IMR-90 (cell line): ENCODE measurements at regions not wholly inside any gene's neighbourhood (a gene's known extent, or its start where the extent isn't known, plus 50 kb on each side); places are given as distances from the start of the nearest gene placed in this dataset.

Source experiments
- ATAC-seq: fragments of 200-7000 bp; cut with Tn5 transposase; 2 replicates; pipeline ENCODE4 v1.9.1; 2020; ENCODE audit warnings: low read depth, mild to moderate bottlenecking, moderate library complexity
- BruUV-seq: library from RNA; stranded (reverse); fragments of 400-500 nt; replicated peaks from 2 replicates; lab custom pipeline; 2021; lab: Mats Ljungman, UMichigan
- CTCF ChIA-PET: fragments of 300-600 bp; formaldehyde crosslinking; extraction: SDS; loops from one replicate; lab custom pipeline; 2021; ENCODE audit warnings: antibody characterized with exemption; lab: Yijun Ruan, JAX
- POLR2A ChIA-PET: fragments of 300-600 bp; sonication (Branson Sonifier 250); formaldehyde crosslinking; loops from one replicate; lab custom pipeline; 2022; ENCODE audit warnings: antibody characterized with exemption; ENCODE audit not compliant: unreplicated experiment; lab: Charles Lee
- DNase-seq: peaks from one replicate; pipeline ENCODE4 v3.0.0; 2013
- H2AFZ ChIP-seq: replicated peaks from 2 replicates; pipeline ENCODE3; 2013; ENCODE audit warnings: low read length, mild to moderate bottlenecking; ENCODE audit not compliant: poor library complexity
- H2AK5ac ChIP-seq: 2 replicates; pipeline ENCODE4 v1.6.1; 2013; ENCODE audit warnings: low read depth, low read length, inconsistent platforms
- H2AK9ac ChIP-seq: replicated peaks from 2 replicates; pipeline ENCODE3; 2013; ENCODE audit warnings: mild to moderate bottlenecking, low read depth, low read length, moderate library complexity; ENCODE audit not compliant: poor library complexity
- H2BK120ac ChIP-seq: 2 replicates; pipeline ENCODE4 v1.6.1; 2013; ENCODE audit warnings: low read depth, low read length, inconsistent platforms
- H2BK15ac ChIP-seq: 3 replicates; pipeline ENCODE4 v1.6.1; 2013; ENCODE audit warnings: low read depth, low read length, inconsistent platforms
- H2BK20ac ChIP-seq: 2 replicates; pipeline ENCODE4 v1.6.1; 2013; ENCODE audit warnings: low read depth, mild to moderate bottlenecking, inconsistent platforms, low read length, moderate library complexity
- H2BK5ac ChIP-seq: 2 replicates; pipeline ENCODE4 v1.6.1; 2013; ENCODE audit warnings: mild to moderate bottlenecking, low read depth, low read length, inconsistent platforms; ENCODE audit not compliant: poor library complexity, severe bottlenecking
- H3K14ac ChIP-seq: replicated peaks from 2 replicates; pipeline ENCODE4 v1.6.1; 2013; ENCODE audit warnings: low read depth, low read length, inconsistent platforms
- H3K18ac ChIP-seq: 2 replicates; pipeline ENCODE4 v1.6.1; 2013; ENCODE audit warnings: low read depth, low read length, control low read depth
- H3K23ac ChIP-seq: 2 replicates; pipeline ENCODE4 v1.6.1; 2013; ENCODE audit warnings: low read depth, low read length, inconsistent platforms
- H3K27ac ChIP-seq: 2 replicates; pipeline ENCODE4 v1.5.1; 2013; ENCODE audit warnings: mild to moderate bottlenecking, control low read depth, low read length; ENCODE audit not compliant: insufficient read depth
- H3K27me3 ChIP-seq: 2 replicates; pipeline ENCODE4 v1.6.1; 2013; ENCODE audit warnings: low read length; ENCODE audit not compliant: control insufficient read depth, insufficient read depth
- H3K36me3 ChIP-seq: 2 replicates; pipeline ENCODE4 v1.6.1; 2013; ENCODE audit warnings: low read length, mixed read lengths; ENCODE audit not compliant: control insufficient read depth, insufficient read depth
- H3K4ac ChIP-seq: 2 replicates; pipeline ENCODE4 v1.6.1; 2013; ENCODE audit warnings: low read depth, low read length, inconsistent platforms
- H3K4me1 ChIP-seq: 2 replicates; pipeline ENCODE4 v1.6.1; 2013; ENCODE audit warnings: low read length, mixed read lengths; ENCODE audit not compliant: control insufficient read depth, insufficient read depth
- H3K4me2 ChIP-seq: 2 replicates; pipeline ENCODE4 v1.6.1; 2013; ENCODE audit warnings: low read depth, mild to moderate bottlenecking, control low read depth, low read length, moderate library complexity
- H3K4me3 ChIP-seq: 2 replicates; pipeline ENCODE4 v1.5.1; 2013; ENCODE audit warnings: low read depth, mild to moderate bottlenecking, control low read depth, low read length, moderate library complexity; ENCODE audit not compliant: insufficient read depth
- H3K56ac ChIP-seq: 2 replicates; pipeline ENCODE4 v1.6.1; 2013; ENCODE audit warnings: low read length, inconsistent platforms; ENCODE audit not compliant: insufficient read depth; ENCODE audit errors: extremely low read depth
- H3K79me1 ChIP-seq, 2 experiments: 2 replicates each; pipeline ENCODE4 v1.6.1; 2013; ENCODE audit warnings: low read length in 2 of 2, inconsistent platforms in 1 of 2, low read depth in 1 of 2
- H3K9ac ChIP-seq: 2 replicates; pipeline ENCODE4 v1.6.1; 2013; ENCODE audit warnings: low read depth, low read length, control low read depth
- H3K9me1 ChIP-seq: 2 replicates; pipeline ENCODE4 v1.6.1; 2013; ENCODE audit warnings: low read length, inconsistent platforms; ENCODE audit not compliant: insufficient read depth
- H3K9me3 ChIP-seq: 2 replicates; pipeline ENCODE4 v1.6.1; 2013; ENCODE audit warnings: low read length; ENCODE audit not compliant: control insufficient read depth, insufficient read depth
- H4K20me1 ChIP-seq: 2 replicates; pipeline ENCODE4 v1.6.1; 2013; ENCODE audit warnings: low read length, inconsistent platforms; ENCODE audit not compliant: insufficient read depth
- H4K5ac ChIP-seq: 2 replicates; pipeline ENCODE4 v1.6.1; 2013; ENCODE audit warnings: mild to moderate bottlenecking, low read depth, low read length, control low read depth
- H4K8ac ChIP-seq, 2 experiments: 2 replicates each; pipeline ENCODE4 v1.6.1; 2013; ENCODE audit warnings: low read depth in 2 of 2, low read length in 2 of 2, control low read depth in 1 of 2, inconsistent platforms in 1 of 2
- H4K91ac ChIP-seq: 2 replicates; pipeline ENCODE4 v1.6.1; 2013; ENCODE audit warnings: low read depth, low read length, inconsistent platforms; ENCODE audit not compliant: insufficient read depth
- CEBPB ChIP-seq: IDR thresholded peaks from 2 replicates; pipeline ENCODE4 v1.6.1; 2012; ENCODE audit warnings: low read depth, low read length, improper control_type of control experiment
- CTCF ChIP-seq: conservative IDR thresholded peaks from 2 replicates; pipeline ENCODE4 v1.5.1; 2012; ENCODE audit warnings: mild to moderate bottlenecking, low read depth, low read length, improper control_type of control experiment
- ELK1 ChIP-seq: fragments of 150-350 bp; IDR thresholded peaks from 2 replicates; pipeline ENCODE4 v1.6.1; 2016; ENCODE audit warnings: low read depth, mild to moderate bottlenecking, low read length, moderate library complexity, borderline replicate concordance
- FOS ChIP-seq: fragments of 150-350 bp; IDR thresholded peaks from 2 replicates; pipeline ENCODE4 v1.6.1; 2016; ENCODE audit warnings: low read depth, low read length
- MAFK ChIP-seq: IDR thresholded peaks from 2 replicates; pipeline ENCODE4 v1.6.1; 2012; ENCODE audit warnings: low read depth, low read length, improper control_type of control experiment
- MAZ ChIP-seq: IDR thresholded peaks from 2 replicates; pipeline ENCODE4 v1.6.1; 2012; ENCODE audit warnings: low read depth, mild to moderate bottlenecking, low read length, improper control_type of control experiment, moderate library complexity, borderline replicate concordance
- MXI1 ChIP-seq: IDR thresholded peaks from 2 replicates; pipeline ENCODE4 v1.6.1; 2012; ENCODE audit warnings: low read depth, mild to moderate bottlenecking, low read length, moderate library complexity, borderline replicate concordance
- NFE2L2 ChIP-seq: fragments of 150-350 bp; IDR thresholded peaks from 2 replicates; pipeline ENCODE4 v1.6.1; 2016; ENCODE audit warnings: low read depth, mild to moderate bottlenecking, low read length
- POLR2A ChIP-seq: IDR thresholded peaks from 2 replicates; pipeline ENCODE4 v1.6.1; 2012; ENCODE audit warnings: mild to moderate bottlenecking, low read depth, low read length
- RAD21 ChIP-seq: IDR thresholded peaks from 2 replicates; pipeline ENCODE4 v1.6.1; 2012; ENCODE audit warnings: low read length, improper control_type of control experiment
- RCOR1 ChIP-seq: IDR thresholded peaks from 2 replicates; pipeline ENCODE4 v1.6.1; 2012; ENCODE audit warnings: mild to moderate bottlenecking, low read length, improper control_type of control experiment; ENCODE audit not compliant: insufficient replicate concordance
- RFX5 ChIP-seq: IDR thresholded peaks from 2 replicates; pipeline ENCODE4 v1.8.0; 2012; ENCODE audit warnings: low read depth, mild to moderate bottlenecking, low read length, moderate library complexity
- SMC3 ChIP-seq: fragments of 150-350 bp; IDR thresholded peaks from 2 replicates; pipeline ENCODE4 v1.6.1; 2016; ENCODE audit warnings: low read depth, mild to moderate bottlenecking, antibody characterized with exemption, low read length, moderate library complexity
- USF2 ChIP-seq: fragments of 150-350 bp; IDR thresholded peaks from 2 replicates; pipeline ENCODE4 v1.6.1; 2017; ENCODE audit warnings: mild to moderate bottlenecking, antibody characterized with exemption, low read length, low read depth
- WGBS, 2 experiments: methylation state at CpG; one replicate each; pipeline versions ENCODE4 v1.1.5 to v1.1.7; 2013; ENCODE audit warnings: missing lambda C conversion rate in 2 of 2; ENCODE audit not compliant: insufficient read length in 1 of 2; ENCODE audit errors: extremely low coverage in 2 of 2; 5-methylcytosine and 5-hydroxymethylcytosine counted together
- dilution Hi-C: fragments of 300-500 bp; cut with HindIII; formaldehyde crosslinking; loops from one replicate; pipeline ENCODE4 v1.14.3; 2018; ENCODE audit warnings: low sequenced_read_pairs; ENCODE audit not compliant: unreplicated experiment
- in situ Hi-C: fragments of 300-500 bp; cut with MboI; formaldehyde crosslinking; loops from 3 replicates; pipeline ENCODE4 v1.14.3; 2019; ENCODE audit warnings: low sequenced_read_pairs, inconsistent platforms, mixed read lengths
- intact Hi-C: fragments of 100-400 bp; cut with micrococcal nuclease; formaldehyde crosslinking; loops from 2 replicates; pipeline ENCODE4 v1.10.0; 2022

GRCh38 chr1:73947009-73947408 is 251.0 kb downstream of the LRRIQ3 start:
- no peak for DNase-seq
- H2BK15ac ChIP-seq = no peak overlapping the region
- POLR2A ChIA-PET = no interaction called here
- H4K8ac ChIP-seq = no peak overlapping the region
- H3K18ac ChIP-seq = no peak overlapping the region
- no peak overlapping the region for H3K9ac ChIP-seq
- no peak overlapping the region for H3K56ac ChIP-seq
- dilution Hi-C loops = no loop called here
- no peaks in the 10 kb centered on the region for H3K27me3 ChIP-seq
- H3K23ac ChIP-seq = no peak overlapping the region
- no peak overlapping the region for H3K14ac ChIP-seq
- no peak overlapping the region for H3K4me2 ChIP-seq
- WGBS, 2 experiments = 50% methylated on average over 1 of the region's 3 CpGs; no CpG with 5 or more reads in 1 of the 2 experiments
- TF ChIP-seq CTCF (no peak), NFE2L2 (no peak), MXI1 (no peak), POLR2A (no peak), FOS (no peak), RFX5 (no peak), ELK1 (no peak), MAZ (no peak), SMC3 (no peak), RAD21 (no peak), MAFK (no peak), USF2 (no peak), CEBPB (no peak), RCOR1 (no peak)
- peaks cover 3% of the 10 kb centered on the region for H3K9me3 ChIP-seq
- no peak overlapping the region for H4K91ac ChIP-seq
- no peak overlapping the region for H2BK20ac ChIP-seq
- no peak overlapping the region for H4K5ac ChIP-seq
- no peaks in the 10 kb centered on the region for H4K20me1 ChIP-seq
- H3K36me3 ChIP-seq = no peaks in the 10 kb centered on the region
- intact Hi-C loops = no loop called here
- H3K4me3 ChIP-seq = no peak overlapping the region
- no peak overlapping the region for H2AFZ ChIP-seq
- no TSS peak for BruUV-seq
- no peak overlapping the region for H2AK9ac ChIP-seq
- in situ Hi-C loops = no loop called here
- no peak overlapping the region for H2BK120ac ChIP-seq
- no peak for ATAC-seq
- H2BK5ac ChIP-seq = no peak overlapping the region
- no peak overlapping the region for H3K4ac ChIP-seq
- H3K27ac ChIP-seq = no peak overlapping the region
- H3K9me1 ChIP-seq = no peaks in the 10 kb centered on the region
- no peaks in the 10 kb centered on the region for H3K79me1 ChIP-seq
- no peaks in the 10 kb centered on the region for H3K4me1 ChIP-seq
- no peak overlapping the region for H2AK5ac ChIP-seq
- CTCF ChIA-PET = no interaction called here
